ENCODE measurements at regions not wholly inside any gene's neighbourhood (a gene's known extent, or its start where the extent isn't known, plus 50 kb on each side); places are given as distances from the start of the nearest gene placed in this dataset.

- Mint-ChIP-seq H3K36me3 (no peaks in the 10 kb centered on the region), H3K27ac (no peak overlapping the region), H3K9me3 (no peaks in the 10 kb centered on the region), H3K4me1 (no peaks in the 10 kb centered on the region), H3K4me3 (no peak overlapping the region)
- no peak for ATAC-seq
- no peak for DNase-seq (ENCODE audit: low spot score in 2 of 2)
Measured at GRCh38 chr22:27583856-27584255, 217.7 kb downstream of the MN1 start.

- Mint-ChIP-seq H3K36me3 (no peaks in the 10 kb centered on the region), H3K4me3 (no peak overlapping the region)
Measured at GRCh38 chr22:27585141-27585540, 216.4 kb downstream of the MN1 start.

DNA sequence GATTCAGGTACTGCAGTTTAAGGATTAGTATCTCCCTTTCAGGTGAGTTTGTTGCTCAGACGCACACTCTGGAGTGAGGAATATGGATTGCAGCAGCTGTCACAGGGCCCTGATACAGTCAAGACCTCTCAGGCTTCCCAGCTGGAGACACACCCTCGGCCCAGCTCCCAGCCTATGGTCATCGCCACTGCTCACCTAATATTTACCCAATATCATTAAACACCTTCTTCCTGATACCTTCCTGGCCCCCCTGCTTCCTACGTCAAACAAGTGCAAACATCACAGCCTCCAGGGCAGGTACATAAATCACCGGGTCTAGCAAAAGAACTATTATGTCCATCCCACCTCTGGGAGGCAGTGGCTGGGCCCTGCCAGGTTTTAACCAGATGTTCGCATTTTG lies 213.3 kb downstream of the MN1 start:
- no peaks in the 10 kb centered on the region for H3K36me3 Mint-ChIP-seq
- no peak overlapping the region for H3K27ac Mint-ChIP-seq
- H3K9me3 Mint-ChIP-seq: no peaks in the 10 kb centered on the region
- DNase-seq (ENCODE audit: low spot score in 2 of 2) (no peak), ATAC-seq (no peak)
- H3K4me1 Mint-ChIP-seq: no peaks in the 10 kb centered on the region
- no peak overlapping the region for H3K4me3 Mint-ChIP-seq

More at GRCh38 chr22:27585141-27585540, 216.4 kb downstream of the MN1 start:
- Mint-ChIP-seq H3K4me1 (no peaks in the 10 kb centered on the region), H3K9me3 (no peaks in the 10 kb centered on the region), H3K27ac (no peak overlapping the region)
- ATAC-seq (no peak), DNase-seq (ENCODE audit: low spot score in 2 of 2) (no peak)

DNA sequence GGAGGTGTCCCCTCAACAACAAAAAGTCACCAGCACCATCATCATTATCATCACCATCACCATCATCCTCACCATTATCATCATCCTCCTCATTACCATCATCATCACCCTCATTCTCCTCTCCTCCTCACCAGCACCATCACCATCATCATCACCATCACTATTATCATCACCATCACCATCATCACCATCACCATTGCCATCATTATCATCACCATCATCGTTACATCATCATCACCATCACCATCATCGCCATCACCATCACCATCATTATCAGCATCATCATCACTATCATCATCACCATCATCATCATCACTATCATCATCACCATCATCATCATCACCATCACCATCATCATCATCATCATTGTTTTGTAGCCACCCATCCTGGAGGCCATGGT lies 212.6 kb downstream of the MN1 start:
- DNase-seq (ENCODE audit: low spot score in 2 of 2) (no peak), ATAC-seq (no peak)
- no peak overlapping the region for H3K4me3 Mint-ChIP-seq
- H3K9me3 Mint-ChIP-seq: no peaks in the 10 kb centered on the region
- no peaks in the 10 kb centered on the region for H3K4me1 Mint-ChIP-seq
- H3K36me3 Mint-ChIP-seq: no peaks in the 10 kb centered on the region
- H3K27ac Mint-ChIP-seq: no peak overlapping the region

DNA sequence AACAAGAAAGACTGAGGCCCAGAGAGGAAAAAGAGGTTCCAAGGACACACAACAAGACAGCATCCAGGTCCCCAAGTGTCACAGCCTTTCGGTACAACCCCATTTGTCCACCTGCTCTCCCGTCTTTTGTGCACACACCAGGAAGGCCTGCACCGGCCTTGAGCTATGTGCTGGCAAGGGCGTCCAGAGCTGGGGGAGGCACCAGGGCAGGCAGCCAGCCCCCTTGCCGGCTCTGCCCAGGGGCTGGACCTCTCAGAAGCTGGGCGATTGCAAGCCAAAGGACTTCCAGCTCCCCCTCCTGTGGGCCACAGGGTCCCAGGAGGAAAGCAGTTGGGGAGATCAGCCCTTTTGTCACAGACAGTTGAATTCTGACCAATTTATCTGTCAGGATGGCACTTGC lies 210.5 kb downstream of the MN1 start:
- ATAC-seq (no peak), DNase-seq (ENCODE audit: low spot score in 2 of 2) (no peak)
- no peaks in the 10 kb centered on the region for H3K4me1 Mint-ChIP-seq
- H3K4me3 Mint-ChIP-seq: no peak overlapping the region
- H3K27ac Mint-ChIP-seq: no peak overlapping the region
- no peaks in the 10 kb centered on the region for H3K9me3 Mint-ChIP-seq
- no peaks in the 10 kb centered on the region for H3K36me3 Mint-ChIP-seq

- DNase-seq (ENCODE audit: low spot score in 2 of 2) (no peak), ATAC-seq (no peak)
- H3K4me3 Mint-ChIP-seq: no peak overlapping the region
- no peaks in the 10 kb centered on the region for H3K4me1 Mint-ChIP-seq
- no peaks in the 10 kb centered on the region for H3K36me3 Mint-ChIP-seq
- H3K9me3 Mint-ChIP-seq: no peaks in the 10 kb centered on the region
- H3K27ac Mint-ChIP-seq: no peak overlapping the region
Measured at GRCh38 chr22:27593378-27593777, 208.2 kb downstream of the MN1 start.

DNA sequence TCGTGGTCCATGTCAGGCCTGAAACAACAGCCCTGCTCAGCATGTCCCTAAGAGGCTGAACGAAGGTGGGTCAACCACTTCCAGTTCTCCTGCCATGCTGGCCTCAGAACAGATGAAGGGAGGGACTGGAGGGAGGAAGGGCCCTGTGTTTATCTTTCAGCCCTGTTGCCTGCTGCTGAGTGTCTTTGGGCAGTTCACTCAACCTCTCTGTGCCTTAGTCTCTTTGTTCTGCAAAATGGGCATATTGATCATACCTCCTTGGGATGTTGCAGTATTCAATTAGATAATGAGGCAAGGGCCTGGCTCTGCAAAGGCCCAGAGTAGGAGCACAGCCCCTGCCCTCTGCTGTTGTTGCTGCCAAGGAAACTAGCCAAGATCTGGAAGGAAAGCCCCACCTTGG lies 207.5 kb downstream of the MN1 start:
- H3K4me3 Mint-ChIP-seq: no peak overlapping the region
- DNase-seq (ENCODE audit: low spot score in 2 of 2) (no peak), ATAC-seq (no peak)
- no peaks in the 10 kb centered on the region for H3K4me1 Mint-ChIP-seq
- H3K36me3 Mint-ChIP-seq: no peaks in the 10 kb centered on the region
- H3K9me3 Mint-ChIP-seq: no peaks in the 10 kb centered on the region
- no peak overlapping the region for H3K27ac Mint-ChIP-seq

DNA sequence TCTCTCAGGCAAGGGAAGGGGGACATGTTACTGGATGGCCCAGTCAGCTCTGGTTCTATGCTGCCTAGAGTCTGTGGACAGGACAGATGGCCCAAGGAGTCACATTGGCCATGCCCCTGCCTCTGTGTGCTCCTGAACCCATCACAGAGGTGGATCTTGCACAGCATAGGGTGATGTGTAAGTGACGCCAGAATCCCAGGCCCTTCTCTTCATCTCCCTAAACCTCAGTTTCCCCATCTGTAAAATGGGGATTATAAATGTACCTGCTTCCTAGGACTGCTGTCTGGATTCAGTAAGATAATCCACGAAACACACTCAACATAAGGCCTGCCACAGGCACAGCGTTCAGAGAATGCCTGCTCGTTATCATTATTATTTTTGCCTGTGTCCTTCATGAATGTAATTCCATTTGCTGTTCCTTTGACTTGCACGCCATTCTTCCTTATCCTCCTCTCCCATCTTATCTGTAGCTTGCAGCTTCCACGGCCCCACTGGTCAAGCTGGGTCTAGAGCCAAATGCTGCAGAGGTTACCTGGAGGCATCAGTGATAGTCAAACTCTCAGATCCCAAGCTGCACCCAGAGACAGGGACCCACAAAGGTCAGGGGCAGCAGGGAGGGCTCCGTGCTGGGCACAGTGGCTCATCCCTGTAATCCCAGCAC lies 207.0 kb downstream of the MN1 start:
- H3K27ac Mint-ChIP-seq: no peak overlapping the region
- ATAC-seq (no peak), DNase-seq (ENCODE audit: low spot score in 2 of 2) (no peak)
- H3K36me3 Mint-ChIP-seq: no peaks in the 10 kb centered on the region
- no peak overlapping the region for H3K4me3 Mint-ChIP-seq
- H3K4me1 Mint-ChIP-seq: no peaks in the 10 kb centered on the region
- H3K9me3 Mint-ChIP-seq: no peaks in the 10 kb centered on the region

DNA sequence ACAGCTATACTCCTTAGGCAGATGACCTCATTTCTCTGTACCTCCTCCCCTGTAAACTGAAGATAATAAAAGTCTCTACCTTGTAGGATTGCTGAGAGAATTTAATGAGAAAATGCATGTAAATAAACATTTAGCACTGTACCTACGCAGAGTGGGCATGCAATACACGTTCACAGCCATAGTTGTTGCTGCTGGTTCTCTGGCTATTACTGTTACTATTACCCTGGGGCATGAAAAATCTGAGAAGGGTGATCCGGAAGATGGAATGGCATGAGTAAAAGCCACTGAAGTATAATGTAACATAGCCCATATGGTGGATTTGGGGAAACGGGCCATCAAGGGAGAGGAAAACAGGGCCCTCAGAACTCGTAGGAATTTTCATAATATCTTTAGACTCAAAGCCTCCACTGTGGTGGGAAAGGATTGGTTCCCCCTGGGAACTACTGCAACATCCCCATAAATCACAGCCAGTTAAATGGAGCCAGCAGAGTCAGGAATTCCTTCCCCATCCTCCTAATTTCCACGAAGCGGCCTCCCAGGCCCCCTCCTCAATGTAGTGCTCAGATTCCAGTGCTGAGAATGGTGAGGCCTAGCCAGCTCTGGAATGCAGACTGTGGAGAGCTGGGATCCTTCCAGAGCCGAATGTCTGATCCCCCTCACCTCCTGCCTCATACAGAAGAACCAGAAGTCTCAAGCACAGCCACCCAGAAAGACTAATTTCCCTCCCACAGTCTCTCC lies 205.3 kb downstream of the MN1 start:
- Mint-ChIP-seq H3K4me3 (no peak overlapping the region), H3K27ac (no peak overlapping the region), H3K4me1 (no peaks in the 10 kb centered on the region), H3K36me3 (no peaks in the 10 kb centered on the region), H3K9me3 (no peaks in the 10 kb centered on the region)
- DNase-seq (ENCODE audit: low spot score in 2 of 2) (no peak), ATAC-seq (no peak)

DNA sequence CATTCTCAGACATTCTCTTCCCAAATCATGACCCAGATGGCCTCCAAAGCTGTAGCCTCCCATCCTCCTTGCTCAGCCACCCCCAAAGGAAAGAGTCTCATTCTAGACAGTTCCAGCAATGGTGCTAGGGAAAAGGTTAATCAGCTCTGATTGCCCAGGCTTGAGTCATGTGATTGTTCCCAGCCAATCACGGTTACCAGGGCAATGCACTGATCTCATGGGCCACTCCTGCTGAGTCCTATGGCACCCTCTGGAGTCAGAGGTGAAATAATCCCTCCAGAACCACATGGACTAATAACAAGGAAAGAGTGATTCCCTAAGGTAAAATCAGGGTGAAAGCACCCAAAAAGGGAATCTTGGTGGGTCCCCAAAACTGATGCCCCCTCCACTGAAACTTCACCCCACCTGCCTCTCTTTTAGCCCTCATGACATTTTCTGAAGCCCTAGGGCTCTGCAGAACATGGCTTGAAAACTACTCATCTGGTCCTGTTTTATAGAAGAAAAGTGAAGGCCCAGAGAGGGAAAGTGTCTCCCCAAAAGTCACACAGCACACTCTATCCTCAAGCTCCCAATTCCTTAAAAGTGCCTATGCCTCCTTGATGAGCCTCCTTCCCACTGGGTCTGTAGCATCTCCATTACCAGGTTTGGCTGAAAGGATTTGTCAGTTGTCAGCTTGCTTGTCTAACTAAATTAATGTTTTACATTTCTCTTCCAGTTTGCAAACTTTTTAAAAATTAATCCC lies 203.7 kb downstream of the MN1 start:
- DNase-seq (ENCODE audit: low spot score in 2 of 2): no peak
- Mint-ChIP-seq H3K36me3 (no peaks in the 10 kb centered on the region), H3K4me1 (no peaks in the 10 kb centered on the region), H3K27ac (no peak overlapping the region), H3K4me3 (no peak overlapping the region), H3K9me3 (no peaks in the 10 kb centered on the region)
- no peak for ATAC-seq

GRCh38 chr22:27598792-27599191 lies 202.8 kb downstream of the MN1 start:
- no peak overlapping the region for H3K4me3 Mint-ChIP-seq
- no peak overlapping the region for H3K27ac Mint-ChIP-seq
- no peaks in the 10 kb centered on the region for H3K9me3 Mint-ChIP-seq
- no peaks in the 10 kb centered on the region for H3K36me3 Mint-ChIP-seq
- ATAC-seq (no peak), DNase-seq (ENCODE audit: low spot score in 2 of 2) (no peak)
- no peaks in the 10 kb centered on the region for H3K4me1 Mint-ChIP-seq

DNA sequence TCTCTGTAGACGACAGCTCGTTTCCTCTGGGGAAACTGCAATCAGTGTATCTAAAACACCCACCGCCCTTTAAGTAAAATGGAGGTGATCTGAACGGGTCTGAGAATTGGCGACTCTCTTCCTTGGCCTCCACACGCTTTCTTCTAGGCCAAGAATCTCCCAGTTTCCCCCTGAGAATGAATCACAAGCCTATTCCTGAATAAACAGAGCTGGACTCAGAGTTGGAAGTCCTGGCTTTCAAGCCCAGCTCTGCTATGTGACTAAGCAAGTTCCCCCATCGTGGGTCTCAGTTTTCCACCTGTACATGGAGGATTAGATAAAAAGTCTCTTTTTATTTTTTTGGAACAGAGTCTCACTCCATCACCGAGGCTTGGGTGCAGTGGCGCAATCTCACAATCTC lies 200.4 kb downstream of the MN1 start:
- DNase-seq (ENCODE audit: low spot score in 2 of 2) (no peak), ATAC-seq (no peak)
- H3K4me3 Mint-ChIP-seq: no peak overlapping the region
- no peaks in the 10 kb centered on the region for H3K36me3 Mint-ChIP-seq
- H3K9me3 Mint-ChIP-seq: no peaks in the 10 kb centered on the region
- H3K27ac Mint-ChIP-seq: no peak overlapping the region
- H3K4me1 Mint-ChIP-seq: no peaks in the 10 kb centered on the region

- Mint-ChIP-seq H3K36me3 (no peaks in the 10 kb centered on the region), H3K27ac (no peak overlapping the region), H3K4me3 (no peak overlapping the region), H3K9me3 (no peaks in the 10 kb centered on the region), H3K4me1 (no peaks in the 10 kb centered on the region)
- no peak for DNase-seq (ENCODE audit: low spot score in 2 of 2)
- ATAC-seq: no peak
Measured at GRCh38 chr22:27602390-27602789, 199.2 kb downstream of the MN1 start.

GRCh38 chr22:27603111-27603799 lies 198.3 kb downstream of the MN1 start:
- H3K4me1 Mint-ChIP-seq: no peaks in the 10 kb centered on the region
- no peaks in the 10 kb centered on the region for H3K9me3 Mint-ChIP-seq
- H3K27ac Mint-ChIP-seq: no peak overlapping the region
- ATAC-seq: no peak
- H3K4me3 Mint-ChIP-seq: no peak overlapping the region
- no peaks in the 10 kb centered on the region for H3K36me3 Mint-ChIP-seq
- no peak for DNase-seq (ENCODE audit: low spot score in 2 of 2)

- ATAC-seq: no peak
Measured at GRCh38 chr22:27603800-27604144, 197.8 kb downstream of the MN1 start.

More at GRCh38 chr22:27603800-27604144, 197.8 kb downstream of the MN1 start:
- Mint-ChIP-seq H3K4me1 (no peaks in the 10 kb centered on the region), H3K9me3 (no peaks in the 10 kb centered on the region), H3K27ac (no peak overlapping the region), H3K4me3 (no peak overlapping the region), H3K36me3 (no peaks in the 10 kb centered on the region)
- no peak for DNase-seq (ENCODE audit: low spot score in 2 of 2)
